HK-2 (cell line): ENCODE measurements at regions not wholly inside any gene's neighbourhood (a gene's known extent, or its start where the extent isn't known, plus 50 kb on each side); places are given as distances from the start of the nearest gene placed in this dataset.

Source experiments
- DNase-seq: peaks from one replicate; pipeline ENCODE4 v3.0.0-alpha.2; 2018; ENCODE audit not compliant: unreplicated experiment

DNA sequence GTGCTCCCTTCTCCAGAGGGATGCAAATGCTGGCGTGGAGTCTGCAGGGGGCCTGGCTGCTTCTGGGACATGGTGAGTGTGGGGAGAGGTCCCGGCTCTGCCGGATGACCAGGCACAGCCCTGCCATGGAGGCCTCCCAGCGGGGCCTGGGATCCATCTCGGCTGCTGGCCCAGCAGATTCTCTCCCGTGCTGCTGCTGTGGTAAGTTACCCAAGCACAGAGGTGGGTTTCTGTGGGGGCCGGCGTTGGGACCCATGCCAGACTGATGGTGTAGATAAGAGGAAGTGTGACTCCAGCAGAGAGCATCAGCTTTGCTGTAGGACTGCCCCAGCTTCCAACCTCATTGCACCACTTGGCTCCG lies 147.5 kb upstream of the B3GAT1 start:
- no peak for DNase-seq

DNA sequence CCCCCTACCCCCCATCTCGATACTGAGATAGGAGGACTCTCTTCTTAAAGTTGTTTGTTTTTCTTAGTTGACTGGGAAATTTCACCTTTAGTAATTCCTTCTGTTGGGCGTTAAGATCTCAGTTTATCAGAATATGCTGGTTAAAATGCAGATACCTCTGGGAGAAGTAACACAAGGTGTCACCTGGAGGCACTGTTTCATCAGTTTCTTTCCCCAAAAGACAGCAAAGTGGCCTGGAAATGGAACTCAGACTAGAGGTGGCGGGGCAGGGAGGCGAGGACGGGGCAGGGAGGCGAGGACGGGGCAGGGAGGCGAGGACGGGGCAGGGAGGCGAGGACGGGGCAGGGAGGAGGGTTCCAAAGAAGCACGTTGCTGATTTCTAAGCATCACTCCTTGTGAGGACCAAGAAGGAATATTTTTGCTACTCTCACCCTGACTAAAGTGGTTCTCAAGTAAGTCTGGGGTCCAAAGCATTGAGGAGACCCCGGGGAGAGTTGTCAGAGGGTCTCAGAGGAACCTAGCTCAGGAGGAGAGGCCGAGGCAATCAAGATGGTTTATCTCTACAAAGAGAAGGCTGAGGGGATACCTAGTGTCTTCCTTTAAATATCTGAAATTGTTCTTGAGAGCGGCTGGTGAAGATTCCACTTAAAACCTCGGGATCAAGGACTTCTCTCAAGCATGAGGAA lies 147.0 kb upstream of the B3GAT1 start:
- DNase-seq = no peak

DNA sequence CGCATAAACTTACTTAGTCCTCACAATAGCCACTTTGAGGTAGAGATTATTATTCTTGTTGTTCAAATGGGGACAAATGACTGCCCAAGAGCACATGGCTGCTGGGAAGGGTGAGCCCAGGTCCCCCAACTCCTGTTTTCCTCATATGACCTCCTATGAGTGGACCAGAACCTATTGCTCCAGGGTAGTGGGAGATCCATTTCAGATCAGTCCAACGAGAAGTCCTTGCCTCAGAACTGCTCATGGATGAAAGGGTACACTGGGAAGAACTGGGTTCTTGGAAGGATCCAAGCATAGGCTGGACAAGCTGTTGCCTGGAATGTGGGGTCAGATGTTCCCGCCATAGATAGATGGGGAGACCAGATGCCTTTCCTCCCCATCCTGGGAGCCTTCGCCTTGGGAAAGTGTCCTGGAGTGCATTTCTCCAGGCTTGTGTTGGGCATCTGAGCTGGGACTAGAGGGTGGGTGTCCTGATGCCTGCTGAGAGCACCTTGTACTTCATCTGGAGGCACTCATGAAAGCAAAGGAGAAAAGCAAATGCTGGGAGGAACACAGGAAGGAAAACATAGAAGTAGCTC lies 146.3 kb upstream of the B3GAT1 start:
- no peak for DNase-seq

DNA sequence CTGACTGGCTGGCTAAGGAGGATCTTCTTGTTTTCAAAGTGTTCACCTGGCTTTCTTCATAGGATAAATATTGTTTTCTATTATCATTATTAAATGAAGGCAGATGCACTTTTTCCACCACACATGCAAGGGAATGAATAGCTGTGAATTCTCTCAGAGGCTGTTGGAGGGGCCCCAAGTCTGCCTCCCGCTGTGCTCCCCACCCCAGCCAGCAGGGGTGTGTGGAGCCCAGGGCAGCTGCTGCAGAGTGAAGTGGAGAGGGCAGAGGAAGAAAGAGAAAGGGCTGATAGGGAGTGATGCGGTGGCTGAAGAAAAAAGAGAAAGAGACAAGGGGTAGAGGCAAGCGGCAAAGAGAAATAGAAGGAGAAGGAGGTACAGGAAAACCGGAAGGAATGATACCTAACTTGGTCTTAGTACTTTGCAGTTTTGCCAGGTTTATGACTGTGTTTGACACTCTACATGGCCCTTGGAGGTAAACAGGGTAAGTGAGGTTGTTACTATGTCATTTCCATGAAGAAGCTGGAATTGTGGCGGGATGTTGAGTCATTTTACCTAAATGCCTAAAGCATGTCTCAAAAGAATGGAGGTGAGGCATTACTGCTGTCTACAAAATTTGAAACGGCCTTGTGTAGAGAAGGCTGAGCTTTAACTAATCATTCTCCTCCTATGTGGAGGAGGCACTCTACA lies 145.7 kb upstream of the B3GAT1 start:
- no peak for DNase-seq

DNA sequence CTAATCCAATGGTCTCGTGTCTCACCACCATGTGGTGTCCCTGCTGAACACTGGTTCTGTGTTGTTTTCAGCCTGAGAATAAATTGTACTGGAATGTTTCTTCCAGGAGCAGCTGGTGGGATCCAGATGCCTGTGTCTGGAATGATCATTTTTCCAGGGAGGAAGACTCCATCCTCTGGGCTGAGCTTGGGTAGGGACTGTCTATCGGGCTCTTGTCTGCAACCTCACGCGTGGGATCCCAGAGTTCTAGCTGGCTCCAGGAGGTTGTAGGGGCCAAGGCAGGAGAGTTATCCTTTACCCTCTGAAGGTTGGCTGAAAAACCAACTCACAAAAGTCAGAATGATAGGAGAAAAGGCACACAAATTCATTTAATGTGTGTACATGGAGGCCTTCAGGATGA lies 144.1 kb upstream of the B3GAT1 start:
- no peak for DNase-seq

DNA sequence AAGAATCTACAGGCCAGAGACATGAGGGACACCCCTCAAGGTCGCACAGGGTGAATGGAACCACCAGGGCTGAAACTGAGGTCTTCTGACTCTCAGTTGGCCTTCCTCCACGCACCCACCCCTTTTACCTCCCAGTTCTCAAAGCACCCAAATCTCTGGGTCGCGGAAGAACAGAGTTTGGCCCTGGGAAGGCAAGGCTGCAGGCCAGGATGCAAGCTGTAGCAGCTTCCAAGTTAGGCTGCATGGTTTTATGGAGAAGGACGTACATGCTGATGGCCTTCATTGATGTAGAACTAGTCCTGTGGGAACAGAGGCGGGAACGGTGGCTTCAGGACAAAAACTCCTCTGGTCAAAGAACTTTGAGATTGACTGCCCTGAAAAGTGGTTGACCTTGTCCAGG lies 143.5 kb upstream of the B3GAT1 start:
- DNase-seq = no peak

DNA sequence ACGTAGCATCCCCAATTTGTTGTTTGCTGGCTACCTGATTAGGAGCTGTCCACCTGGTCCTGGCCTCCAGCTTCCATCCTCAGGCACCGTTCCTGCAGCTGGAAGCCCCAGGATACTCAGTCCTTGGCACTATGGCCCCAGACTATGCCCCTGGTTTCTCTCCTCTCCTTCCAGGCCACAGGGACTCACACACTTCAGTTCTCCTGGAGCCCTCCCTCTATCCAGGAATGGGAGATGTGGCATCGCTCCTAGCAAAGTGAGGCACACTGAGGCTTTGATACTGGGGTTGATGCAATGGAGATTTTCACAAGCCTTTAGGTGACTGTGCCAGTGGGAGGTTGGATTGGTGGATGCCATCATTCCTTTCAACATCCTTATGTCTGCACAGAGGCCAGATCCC lies 142.8 kb upstream of the B3GAT1 start:
- DNase-seq = no peak

DNA sequence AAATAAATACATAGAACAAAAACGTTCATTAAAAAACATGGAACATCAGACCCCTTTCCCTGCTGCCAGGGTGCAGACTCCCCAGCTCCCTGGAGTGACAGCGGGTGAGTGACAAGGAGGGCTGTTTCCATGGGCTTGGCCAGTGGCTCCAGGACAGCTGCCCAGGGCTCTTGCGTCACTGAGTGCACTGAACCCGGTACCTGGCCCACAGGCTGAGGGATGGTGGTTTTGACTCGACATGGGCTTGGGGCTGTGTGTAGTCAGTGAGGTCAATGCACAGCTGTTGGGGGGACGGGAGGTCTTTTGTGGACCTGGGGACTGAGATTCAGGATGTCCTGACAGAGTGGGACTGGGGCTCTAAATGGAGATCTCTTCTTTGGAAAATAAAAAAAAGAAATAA lies 142.1 kb upstream of the B3GAT1 start:
- DNase-seq = no peak

DNA sequence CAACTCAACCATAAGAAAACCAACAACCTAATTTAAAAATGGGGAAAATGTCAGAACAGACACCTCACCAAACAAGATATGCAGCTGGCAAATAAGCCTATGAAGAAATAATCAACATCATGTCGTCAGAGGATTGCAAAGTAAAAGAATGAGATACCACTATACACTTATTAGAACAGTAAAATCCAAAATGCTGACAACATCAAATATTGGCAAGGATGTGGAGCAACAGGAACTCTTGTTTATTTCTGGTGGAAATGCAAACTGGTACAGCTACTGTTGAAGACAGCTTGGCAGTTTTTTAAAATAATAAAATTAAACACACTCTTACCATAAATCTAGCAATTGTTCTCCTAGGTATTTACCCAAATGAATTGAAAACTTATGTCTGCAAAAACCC lies 140.7 kb upstream of the B3GAT1 start:
- no peak for DNase-seq

DNA sequence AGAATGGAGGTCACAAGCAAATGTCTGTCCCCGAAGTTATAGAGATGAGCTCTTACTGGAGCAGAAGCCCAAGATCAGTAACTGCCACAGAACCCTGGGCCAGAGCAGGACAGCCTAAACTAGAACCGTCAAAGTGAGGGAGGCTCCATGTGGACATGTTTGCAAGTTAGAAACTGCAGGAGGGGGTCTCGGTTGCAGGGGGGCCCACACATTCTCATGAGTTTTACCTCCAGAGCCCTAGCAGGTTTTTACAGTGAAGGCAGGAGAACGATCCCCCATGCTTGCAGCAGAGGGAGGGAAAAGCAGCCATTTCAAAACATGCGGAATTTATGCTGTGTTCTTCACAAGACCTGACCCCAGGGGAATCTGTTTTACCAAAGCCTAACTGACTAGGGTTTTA lies 133.5 kb upstream of the B3GAT1 start:
- DNase-seq = no peak

DNA sequence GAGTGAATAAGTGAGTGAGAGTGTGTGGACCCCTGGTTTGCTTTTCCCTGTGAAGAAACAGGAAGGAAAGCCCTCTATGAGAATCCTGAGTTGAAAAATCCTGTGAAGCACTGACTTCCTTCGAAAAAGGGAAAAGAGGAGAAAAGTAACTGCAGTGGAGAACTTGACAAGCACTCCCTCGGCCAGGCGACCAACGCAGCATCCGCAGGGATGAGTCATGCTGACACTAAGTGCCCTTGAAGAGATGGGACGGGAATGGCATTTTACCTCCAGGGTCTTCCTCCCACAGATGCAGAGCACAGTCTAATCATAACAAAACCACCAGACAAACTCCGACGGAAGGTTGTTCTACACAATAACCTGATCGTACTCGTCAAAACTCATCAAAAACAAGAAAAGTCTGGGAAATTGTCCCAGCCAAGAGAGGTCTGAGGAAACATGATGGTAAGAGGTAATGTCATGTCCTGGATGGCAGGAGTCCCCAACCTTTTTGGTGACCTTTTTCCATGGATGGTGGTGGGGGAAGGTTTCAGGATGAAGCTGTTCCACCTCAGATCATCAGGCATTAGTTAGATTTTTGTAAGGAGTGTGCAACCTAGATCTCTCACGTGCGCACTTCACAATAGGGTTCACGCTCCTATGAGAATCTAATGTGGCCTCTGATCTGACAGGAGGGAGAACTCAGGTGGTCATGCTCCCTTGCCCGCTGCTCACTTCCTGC lies 132.2 kb upstream of the B3GAT1 start:
- DNase-seq = no peak

DNA sequence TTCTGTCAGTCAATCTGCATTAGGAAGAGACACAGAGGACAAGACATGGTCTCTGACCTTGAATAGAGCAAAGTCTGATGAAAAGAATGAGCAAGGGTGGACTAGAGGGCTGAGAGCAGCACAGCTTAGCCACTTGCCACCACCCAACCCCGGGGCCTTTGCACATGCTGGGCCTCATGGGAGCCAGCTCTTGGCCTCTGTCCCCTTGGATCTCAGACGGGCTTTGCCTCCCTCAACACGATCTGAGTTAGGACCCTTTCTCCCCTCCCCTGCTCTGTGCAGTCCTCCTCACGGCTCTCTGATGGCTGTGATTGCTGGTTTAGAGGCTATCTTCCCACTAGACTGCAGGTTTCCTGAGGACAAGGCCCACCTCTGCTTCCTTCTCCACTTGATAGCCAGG lies 131.6 kb upstream of the B3GAT1 start:
- no peak for DNase-seq

DNA sequence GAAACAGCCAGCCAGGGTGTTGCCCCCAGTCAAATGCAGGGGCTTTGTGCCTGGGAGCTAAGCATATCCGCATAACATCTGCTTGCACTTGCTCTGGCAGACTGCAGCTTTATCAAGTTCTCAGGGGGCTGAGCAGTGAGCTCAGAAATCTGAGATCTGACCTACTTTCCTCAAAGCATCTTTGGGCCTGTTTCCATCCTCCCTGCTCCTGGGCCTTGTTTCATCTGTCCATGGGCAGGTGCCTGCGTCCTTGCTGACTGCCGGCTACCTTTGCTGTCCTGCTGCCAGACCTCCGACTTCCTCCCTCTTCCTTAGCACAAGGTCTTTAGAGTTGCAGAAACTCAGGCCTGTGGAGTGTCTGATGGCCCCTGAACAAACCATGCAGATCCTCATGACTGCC lies 131.2 kb upstream of the B3GAT1 start:
- no peak for DNase-seq

DNA sequence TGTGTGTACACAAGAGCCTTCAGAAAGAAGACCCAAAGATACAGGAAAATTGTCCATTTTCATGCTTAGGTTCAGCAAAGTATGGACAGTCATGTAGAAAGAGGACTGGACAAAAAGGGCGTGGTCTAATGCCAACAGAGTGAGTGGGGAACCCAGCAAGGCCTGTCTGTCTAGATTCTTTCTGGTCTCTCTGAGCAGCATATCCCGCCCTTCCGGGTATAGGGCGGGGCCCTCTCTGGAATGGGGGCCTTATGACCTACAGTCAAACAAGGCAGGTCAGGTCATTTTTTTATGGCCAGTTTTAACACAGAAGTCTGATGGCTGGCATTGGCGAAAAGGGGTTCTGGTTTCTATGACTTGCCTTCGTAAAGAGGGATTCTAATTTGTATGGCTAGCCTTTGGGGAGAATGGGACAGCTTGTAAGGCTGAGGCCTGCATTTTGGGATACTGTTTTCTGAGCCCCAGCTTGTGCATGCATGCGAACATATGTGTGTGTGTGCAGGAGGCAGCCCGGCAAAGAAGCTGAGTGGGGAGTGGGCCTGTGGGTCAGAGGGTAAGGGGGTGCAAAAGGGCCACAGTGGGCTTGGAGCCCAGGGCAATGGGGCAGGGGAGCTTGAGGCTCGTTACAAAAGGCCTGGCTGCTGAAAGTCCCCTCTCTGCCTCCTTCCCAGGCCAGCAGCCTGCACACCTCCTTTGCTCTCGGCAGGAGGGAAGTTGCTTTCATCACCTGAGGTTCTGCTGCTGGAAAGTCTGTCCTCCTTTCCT lies 130.5 kb upstream of the B3GAT1 start:
- no peak for DNase-seq

DNA sequence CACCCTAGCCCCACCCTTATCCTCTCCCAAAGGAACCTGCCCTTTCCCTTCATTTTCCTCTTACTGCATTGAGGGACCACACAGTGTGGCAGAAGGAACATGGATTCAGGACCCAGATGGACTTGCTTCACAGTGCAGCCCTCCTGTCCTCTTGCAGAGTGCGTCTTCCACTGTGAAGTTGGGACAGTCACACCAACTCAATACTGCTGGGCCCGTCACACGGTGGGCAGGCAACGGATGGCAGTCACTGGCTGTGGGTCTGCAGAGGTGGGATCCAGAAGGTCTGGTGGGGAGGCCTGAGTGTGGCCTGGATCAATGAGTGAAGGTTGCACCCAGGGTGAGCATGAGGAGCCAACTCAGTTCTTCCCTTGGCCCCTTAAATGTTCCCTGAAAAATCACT lies 129.9 kb upstream of the B3GAT1 start:
- no peak for DNase-seq

DNA sequence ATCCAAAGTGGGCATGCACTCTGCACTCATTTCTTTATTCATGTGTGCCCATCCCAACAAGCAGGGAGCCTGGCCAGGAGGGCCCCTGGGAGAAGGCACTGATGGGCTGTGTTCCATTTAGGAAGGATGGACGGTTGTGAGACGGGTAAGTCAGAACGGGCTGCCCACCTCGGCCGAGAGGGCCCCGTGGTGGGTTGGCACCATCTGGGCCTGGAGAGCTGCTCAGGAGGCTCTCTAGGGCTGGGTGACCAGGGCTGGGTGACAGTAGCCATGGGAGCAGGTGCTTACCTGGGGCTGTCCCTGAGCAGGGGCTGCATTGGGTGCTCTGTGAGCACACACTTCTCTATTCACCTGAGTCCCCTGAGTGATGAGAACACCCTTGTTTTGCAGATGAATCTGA lies 129.3 kb upstream of the B3GAT1 start:
- no peak for DNase-seq

DNA sequence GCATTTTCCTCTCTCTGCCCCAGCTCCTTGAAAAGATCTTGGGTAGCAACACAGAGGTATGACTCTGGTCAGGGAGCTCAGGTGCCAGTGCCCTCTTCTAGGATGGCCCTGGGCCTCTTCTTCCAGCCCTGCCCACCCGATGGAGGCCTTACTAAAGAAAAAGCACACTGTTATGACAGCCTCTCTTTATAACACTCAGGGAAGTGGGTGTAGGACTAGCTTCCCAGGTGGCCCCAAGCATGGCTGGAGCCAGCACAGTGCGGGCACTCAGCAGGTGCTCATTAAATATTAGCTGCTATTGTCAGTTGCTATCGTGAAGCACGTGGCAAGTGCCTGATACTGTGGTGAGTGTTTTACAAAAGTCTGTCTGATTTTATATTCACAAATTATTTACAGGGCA lies 127.2 kb upstream of the B3GAT1 start:
- no peak for DNase-seq

DNA sequence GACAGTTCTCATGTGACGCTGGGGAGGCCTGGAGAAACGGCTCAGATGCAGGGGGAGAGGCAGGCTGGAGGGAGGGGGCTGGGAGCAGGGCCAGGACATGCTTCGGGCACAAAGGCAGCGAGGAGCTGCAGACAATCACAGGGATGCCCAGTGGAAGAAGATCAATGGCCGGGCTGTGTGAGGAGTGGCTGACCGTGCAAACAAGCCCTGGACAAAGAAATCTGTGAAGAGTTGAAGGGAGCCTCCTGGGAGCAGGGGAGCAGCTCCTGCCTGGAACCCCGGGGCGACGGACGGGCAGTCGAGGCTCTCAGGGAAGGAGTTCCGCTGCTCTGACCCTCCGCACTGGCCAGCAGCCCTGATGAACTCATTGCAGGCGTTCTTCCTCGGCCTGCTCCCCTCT lies 126.7 kb upstream of the B3GAT1 start:
- DNase-seq = no peak

DNA sequence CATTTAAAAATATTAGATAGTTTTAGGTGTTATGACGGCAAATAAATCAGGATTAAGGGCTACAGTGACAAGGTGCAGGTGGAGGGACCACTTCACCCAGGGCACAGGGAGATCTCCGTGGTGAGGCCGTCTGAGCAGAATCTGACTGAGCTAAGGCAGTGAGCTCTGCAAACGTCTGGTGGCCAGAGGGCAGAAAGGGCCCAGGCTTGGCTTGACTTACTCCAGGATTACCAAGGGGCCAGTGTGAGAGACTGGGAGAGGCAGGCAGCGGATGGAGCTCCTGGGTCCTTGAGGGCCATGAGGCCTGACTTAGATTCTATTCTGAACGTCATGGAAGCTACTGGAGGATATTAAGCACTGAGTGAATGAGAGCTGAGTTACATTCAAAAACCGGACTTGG lies 125.9 kb upstream of the B3GAT1 start:
- no peak for DNase-seq

DNA sequence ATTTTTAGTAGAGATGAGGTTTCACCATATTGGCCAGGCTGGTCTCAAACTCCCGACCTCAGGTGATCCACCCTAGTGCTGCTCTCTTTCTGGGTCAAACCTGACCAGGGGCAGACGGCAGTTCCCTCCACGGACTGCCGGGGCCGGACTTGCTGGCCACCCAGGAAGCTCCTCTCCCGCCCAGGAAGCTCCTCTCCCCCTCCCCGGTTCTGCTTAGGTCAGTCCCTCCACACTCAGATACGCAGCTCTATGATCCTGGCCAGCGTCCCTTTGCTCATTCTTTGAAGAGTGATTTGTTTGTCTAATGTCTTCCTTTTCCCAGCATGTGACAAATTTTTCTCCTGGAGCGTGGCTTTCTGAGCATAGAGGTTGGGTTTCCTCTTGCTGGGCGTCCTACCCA lies 125.3 kb upstream of the B3GAT1 start:
- DNase-seq = no peak

DNA sequence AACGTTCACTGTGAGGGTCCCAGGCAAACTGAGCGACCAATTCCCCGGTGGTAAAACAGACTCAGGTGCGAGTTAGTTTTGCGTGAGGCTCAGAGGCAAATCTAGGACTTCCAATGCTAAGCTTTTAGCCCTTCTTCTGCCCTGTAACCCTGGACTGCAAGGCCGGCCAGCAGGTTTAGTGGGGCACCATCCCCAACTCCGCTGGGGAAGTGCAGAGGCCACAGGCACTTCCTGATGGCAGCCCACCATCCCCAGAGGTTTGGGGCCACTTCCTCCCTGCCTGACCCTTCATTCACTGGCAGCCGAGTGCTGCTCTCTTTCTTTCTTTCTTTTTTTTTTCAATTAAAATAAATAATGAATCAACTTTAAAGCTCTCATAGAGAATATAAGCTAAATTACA lies 124.6 kb upstream of the B3GAT1 start:
- DNase-seq = no peak

DNA sequence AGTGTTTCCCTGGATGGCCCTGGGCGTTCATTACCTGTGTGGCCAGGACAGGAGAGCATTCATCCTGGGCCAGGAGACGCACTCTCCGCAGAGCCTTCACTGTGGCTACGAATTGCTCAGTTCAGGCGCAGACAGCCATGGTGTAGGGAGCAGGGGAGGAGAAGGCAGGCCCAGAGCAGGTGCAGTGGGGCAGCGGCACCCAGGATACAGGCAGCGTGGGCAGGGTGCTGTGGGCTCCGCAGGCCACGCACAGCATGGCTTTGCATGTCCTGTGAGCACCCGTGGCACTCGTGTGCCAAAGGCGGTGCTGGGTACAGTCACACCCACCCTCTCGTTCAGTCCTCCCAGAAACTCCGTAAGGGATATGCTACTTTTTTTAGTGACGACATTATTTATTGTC lies 124.2 kb upstream of the B3GAT1 start:
- DNase-seq = no peak
